SH-SY5Y (cell line): ENCODE measurements at regions not wholly inside any gene's neighbourhood (a gene's known extent, or its start where the extent isn't known, plus 50 kb on each side); places are given as distances from the start of the nearest gene placed in this dataset.

ENCODE experiments used
- GATA2 ChIP-seq: IDR thresholded peaks from 2 replicates; pipeline ENCODE4 v1.6.1; 2011; ENCODE audit warnings: mild to moderate bottlenecking, low read depth, low read length
- GATA3 ChIP-seq: IDR thresholded peaks from 2 replicates; pipeline ENCODE4 v1.6.1; 2011; ENCODE audit warnings: low read depth, mild to moderate bottlenecking, low read length, moderate library complexity

GRCh38 chr3:157939166-157939565 is 167.1 kb downstream of the SHOX2 start:
- TF ChIP-seq GATA2 (no peak), GATA3 (no peak)
